HG02970 (cell line): ENCODE measurements at regions not wholly inside any gene's neighbourhood (a gene's known extent, or its start where the extent isn't known, plus 50 kb on each side); places are given as distances from the start of the nearest gene placed in this dataset.

Experiments
- ATAC-seq: cut with Tn5 transposase; IDR thresholded peaks from one replicate; pipeline ENCODE4 v1.9.1; 2021; ENCODE audit warnings: mild to moderate bottlenecking, moderate library complexity, moderate number of reproducible peaks; ENCODE audit not compliant: unreplicated experiment, low FRiP score

DNA sequence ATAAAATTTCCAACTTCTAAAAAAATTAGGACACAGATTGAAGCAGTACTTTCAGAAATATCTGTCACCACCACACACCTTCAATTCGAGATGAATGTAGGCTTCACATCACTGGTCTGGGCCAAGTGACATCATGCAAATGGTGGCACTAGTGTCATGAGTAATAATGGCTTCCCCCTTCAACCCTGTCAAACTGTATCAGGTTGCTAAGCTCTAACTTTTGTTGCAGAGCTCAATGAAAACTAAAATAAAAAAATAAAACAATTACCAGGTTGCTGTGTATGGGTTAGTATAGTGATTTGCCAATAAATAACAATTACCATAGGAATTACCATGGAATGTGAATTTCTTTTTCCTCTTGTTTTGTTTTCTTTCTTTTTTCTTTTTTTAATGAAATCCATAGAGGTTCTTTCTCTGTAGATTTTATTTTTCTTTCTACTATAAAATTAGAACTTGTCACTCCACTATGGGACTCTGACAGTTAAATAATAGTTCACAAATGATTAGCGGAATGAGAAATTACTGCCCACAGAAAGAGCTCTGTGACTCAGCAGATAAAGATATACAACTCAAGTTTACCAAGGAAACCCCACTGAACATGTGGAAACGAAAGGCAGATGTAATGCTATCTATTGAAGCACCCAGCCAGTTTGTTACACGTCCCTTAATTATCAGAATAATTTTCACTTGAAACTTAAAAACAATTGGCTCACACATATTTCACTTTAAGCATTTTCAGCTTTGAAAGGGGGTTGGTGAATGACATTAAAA, 783.8 kb upstream of the WWC1 start:
- ATAC-seq = no peak

GRCh38 chr5:167509076-167509475, 782.4 kb upstream of the WWC1 start:
- no peak for ATAC-seq

GRCh38 chr5:167511276-167511675, 780.2 kb upstream of the WWC1 start:
- ATAC-seq = no peak

GRCh38 chr5:167512111-167512510, 779.3 kb upstream of the WWC1 start:
- ATAC-seq = no peak

DNA sequence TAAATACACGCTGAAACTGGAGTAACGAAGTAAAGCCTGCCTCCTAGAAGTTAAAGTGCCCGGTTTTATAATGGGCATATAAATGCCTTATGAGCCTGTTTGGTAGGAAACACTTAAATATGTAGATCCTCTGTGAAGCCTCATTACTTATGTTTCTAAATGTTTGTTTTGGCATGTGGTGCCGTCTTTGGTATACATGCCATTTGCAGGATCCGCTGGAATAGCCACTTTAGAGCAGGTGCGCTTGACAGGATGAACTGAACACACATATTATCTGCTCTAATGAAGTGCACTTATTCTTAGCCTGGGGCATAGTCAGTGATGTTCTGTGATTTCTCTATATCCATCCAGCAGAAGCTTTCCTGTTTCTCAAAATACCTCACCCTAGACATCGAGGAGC, 778.1 kb upstream of the WWC1 start:
- ATAC-seq = no peak

GRCh38 chr5:167514461-167514860, 777.0 kb upstream of the WWC1 start:
- ATAC-seq = no peak

DNA sequence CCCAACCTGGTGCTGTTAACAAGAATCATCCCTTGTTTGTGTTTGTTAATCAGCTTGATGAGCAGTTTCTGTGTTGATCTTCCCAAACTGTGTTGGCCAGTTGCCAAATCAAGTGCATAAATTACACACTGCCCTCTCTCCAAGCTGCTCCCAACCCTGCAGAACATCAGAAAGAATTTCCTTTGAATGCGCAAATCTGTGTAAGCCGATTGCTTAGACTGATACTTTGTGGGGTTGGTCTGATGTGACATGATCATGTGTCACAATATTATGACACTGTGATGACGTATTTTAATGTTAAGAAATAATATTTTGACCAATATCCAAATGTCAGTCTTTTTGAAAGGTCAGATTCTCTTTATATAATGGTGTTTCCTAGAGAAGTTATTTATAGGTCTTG, 766.4 kb upstream of the WWC1 start:
- no peak for ATAC-seq

DNA sequence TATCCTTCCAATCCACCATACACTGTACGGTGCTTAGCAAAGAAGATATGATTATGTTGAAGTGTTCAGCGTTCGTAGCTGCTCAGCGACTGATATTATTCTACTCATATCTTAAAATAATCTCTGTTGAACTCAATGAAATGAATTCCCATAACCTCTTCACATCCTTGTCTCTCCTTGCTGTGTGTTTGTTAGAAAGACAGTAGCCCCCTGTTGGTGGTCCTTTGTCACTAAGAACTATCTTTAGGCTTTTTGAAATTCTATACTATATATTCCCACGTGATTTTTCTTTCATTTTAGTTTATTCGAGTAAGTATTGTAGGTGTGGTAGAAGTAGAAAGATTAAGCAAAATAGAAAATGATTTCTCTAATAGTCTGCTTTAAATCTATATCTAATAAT, 762.8 kb upstream of the WWC1 start:
- ATAC-seq = no peak

- ATAC-seq = no peak
Measured at GRCh38 chr5:167530548-167530947, 760.9 kb upstream of the WWC1 start.

- ATAC-seq = no peak
Measured at GRCh38 chr5:167533814-167534795, 757.3 kb upstream of the WWC1 start.

DNA sequence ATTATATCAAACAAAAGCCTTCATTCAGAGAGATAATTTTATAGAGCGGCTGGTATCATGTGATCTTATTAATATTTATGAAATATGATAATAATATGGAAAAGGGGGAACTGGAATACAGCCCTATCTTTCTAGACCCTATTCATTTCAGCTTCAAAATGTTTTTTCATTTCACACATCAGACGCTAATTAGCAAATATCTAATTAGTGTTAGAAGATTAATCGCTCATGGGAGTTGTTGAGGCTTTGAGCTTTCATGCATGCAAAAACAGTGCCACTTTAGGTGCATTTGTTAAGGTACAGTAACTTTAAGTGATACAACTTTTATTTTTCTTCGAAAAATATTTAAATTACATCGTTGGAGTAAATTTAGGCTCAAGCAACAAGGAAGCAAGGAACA, 751.7 kb upstream of the WWC1 start:
- ATAC-seq = no peak

- no peak for ATAC-seq
Measured at GRCh38 chr5:167546270-167546669, 745.2 kb upstream of the WWC1 start.

DNA sequence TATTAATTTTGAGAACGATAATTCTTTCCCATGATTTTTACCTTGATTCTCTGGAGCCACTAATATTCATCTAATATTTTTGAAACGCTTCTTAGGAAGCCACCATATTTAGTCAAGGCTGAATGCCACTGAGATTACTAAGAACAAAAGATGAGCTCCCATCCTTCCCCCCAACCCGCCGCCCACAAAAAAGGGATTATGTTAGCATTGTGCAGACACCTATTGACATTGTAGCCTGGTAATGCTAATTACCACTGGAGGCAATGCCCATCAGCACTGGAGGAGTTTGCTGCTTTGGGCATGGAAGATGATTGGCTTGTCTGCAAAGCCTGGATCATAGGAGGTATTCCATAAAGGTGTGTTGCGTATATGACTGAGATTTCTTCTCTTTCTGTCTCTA, 739.1 kb upstream of the WWC1 start:
- no peak for ATAC-seq

- no peak for ATAC-seq
Measured at GRCh38 chr5:167553511-167553910, 737.9 kb upstream of the WWC1 start.

DNA sequence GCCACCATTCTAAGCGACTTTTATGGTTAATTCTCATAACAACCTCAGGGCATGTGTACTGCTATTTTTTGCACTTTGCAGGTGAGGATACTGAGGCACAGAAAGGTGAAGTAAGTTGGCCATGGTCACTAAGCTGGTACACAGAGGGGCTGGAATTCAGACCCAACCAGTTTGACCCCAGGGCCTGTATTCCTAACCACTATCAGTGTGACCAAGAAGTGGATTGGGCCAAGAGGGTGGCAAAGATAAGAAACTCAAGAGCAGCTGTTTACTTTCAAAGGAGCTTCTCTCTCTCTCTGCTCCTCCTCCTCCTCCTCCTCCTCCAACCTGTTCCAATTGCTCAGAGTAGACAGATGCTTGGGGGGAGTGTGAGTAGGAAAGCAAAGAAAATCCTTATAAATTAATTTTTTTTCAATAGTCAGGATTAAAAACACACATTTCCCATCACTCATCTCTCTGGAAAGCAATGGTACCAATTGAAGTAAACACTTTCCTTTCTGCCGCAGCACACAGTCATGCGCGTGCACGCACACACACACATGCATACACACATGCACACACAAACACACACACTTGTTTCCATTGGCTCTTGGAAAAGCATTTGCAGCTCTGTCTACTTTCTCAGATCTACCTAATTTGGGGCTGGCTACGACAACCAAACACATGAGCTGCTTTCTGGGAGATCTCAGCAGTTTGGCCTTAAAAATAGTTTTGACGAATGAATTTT, 736.7 kb upstream of the WWC1 start:
- ATAC-seq = no peak

DNA sequence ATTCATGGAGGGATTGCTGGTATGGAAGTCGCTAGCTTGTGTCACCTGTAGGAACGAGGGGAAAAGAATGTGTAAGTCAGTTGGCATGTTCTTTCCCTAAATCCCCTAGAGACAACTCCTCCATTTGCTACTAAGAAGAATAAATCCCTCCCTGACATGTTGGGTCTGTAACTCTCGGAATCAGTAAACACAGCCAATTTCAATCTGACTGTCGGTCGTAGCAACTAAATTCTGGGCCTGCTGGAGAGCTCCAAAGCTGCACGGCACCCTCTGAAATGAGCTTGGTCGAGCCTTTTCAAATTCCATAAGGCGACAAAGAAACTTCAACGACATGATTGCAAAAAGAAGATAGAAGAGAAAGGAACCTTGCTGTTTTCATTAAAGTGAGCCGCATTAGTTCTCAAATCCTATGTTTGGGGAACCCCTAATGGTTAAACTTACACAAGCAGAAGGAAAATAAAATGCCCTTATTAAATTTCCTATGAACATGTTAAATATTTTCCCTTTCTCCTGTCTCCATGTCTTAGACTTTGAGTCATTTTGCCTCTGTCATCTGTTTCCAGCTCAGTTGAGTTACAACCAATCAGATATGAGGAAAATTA, 735.8 kb upstream of the WWC1 start:
- no peak for ATAC-seq

GRCh38 chr5:167557359-167557758, 734.1 kb upstream of the WWC1 start:
- no peak for ATAC-seq

GRCh38 chr5:167561796-167562195, 729.6 kb upstream of the WWC1 start:
- no peak for ATAC-seq

- ATAC-seq = no peak
Measured at GRCh38 chr5:167564275-167564674, 727.2 kb upstream of the WWC1 start.

- no peak for ATAC-seq
Measured at GRCh38 chr5:167565189-167565954, 726.1 kb upstream of the WWC1 start.
